ENCODE measurements at regions not wholly inside any gene's neighbourhood (a gene's known extent, or its start where the extent isn't known, plus 50 kb on each side); places are given as distances from the start of the nearest gene placed in this dataset.

DNA sequence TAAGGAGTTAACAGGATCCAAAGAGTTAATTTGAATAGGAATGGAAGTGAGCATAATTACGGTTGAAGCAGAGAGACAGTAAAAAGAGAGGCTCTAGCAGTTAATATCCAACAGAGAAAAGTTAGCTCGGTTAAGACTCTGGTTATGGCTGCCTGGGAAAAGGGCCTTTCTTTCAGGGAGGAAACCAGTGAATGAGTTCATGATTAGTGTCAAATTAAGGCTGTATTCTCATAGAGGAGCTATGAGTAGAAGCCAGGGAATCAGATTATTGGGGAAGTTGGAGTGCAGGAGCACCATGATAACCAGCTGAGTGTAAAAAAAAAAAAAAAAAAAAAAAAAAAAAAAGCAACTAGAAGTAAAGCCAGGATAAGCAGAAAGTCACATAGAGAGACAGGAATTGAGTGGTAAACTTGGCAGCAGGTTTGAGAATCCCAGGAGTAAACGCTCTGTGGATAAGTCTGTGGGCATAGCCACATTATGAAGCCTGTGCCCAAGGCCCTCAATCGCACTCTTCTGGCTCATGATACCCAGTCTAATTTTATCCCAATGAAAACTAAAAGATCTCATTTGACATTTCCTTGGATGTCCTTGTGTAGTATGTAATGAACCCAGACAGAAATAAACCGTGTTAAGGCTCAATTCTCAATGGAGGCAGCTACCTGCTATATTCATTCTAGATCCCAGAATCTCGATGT is 372.6 kb upstream of the MPDZ start:
- DNase-seq (ENCODE audit: low read depth, low spot score), result no peak

DNA sequence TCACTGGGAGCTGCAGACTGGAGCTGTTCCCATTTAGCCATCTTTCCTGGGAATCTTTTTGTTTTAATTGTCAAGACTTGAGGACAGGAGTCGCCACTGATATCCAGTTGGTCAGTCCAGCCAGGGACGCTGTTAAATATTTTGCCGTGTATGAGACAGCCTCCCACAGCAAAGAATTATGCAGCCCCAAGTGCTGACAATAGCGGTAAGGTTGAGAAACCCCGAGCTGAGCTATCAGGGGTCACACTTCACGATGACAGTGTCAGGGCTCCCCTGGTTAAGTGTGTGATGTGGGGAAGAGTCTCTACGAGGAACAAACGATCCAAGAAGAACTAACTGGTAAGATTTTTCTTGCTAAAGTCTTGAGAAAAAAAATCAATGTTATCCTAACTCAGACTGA is 372.0 kb upstream of the MPDZ start:
- no peak for DNase-seq (ENCODE audit: low read depth, low spot score)

DNA sequence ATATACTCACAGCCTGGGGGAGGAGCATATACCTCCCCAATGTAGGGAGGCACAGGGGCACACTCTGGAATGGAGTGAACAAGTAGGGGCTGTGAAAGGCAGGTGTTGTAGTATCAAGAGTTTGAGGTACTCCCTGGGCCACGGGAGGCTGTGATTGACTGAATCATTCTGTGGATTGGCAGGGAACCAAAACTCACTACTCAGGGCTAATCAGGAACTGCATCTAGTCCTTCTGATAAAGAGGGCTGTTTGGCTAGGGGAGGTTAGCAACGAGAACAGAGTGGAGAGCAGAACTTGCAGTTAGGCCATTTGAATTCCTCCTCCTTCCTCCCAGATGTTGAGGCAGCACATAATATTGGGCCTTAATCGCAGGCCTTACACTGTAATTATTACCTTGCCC is 369.2 kb upstream of the MPDZ start:
- no peak for DNase-seq (ENCODE audit: low read depth, low spot score)

DNA sequence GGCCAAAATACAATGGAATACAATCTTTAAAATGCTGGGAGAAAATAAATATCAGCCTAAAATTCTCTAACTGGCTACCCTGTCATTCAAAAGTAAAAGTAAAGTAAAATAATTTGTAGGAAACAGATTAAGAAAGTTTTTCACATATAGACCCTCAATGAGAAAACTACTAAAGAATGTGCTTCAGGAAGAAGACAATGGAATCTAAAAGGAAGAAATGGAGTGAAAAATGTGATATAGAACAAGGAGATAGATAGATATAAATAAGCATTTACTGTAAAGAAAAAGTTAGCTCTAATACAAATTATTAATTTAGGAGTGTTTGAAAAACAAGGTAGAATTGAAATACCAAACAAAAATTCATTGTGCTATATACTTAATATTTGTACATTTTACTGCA is 368.6 kb upstream of the MPDZ start:
- no peak for DNase-seq (ENCODE audit: low read depth, low spot score)

DNA sequence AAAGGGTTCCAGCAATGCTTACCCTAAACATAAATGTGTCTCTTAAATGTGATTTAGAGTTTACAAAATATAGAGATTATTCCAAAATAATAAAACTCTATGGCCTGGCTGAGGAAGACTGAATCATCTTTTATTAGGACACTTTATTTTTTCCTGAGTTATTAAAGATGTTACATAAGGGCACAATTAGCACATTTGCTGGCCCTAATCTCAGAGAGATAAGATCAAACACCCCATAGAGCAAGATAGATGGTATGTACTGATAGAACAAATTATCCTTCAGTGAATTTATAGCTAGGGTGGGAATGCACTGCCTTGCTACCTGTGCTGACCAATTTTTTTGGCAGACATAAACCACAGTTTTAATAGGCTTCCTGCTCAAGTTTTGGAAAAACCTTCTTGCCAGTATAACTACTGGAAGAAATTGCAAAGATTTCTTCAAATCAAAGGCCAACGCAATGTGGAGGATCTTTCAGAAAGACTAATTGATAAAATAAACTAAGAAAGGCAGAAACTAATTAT is 367.1 kb upstream of the MPDZ start:
- DNase-seq (ENCODE audit: low read depth, low spot score), result no peak

DNA sequence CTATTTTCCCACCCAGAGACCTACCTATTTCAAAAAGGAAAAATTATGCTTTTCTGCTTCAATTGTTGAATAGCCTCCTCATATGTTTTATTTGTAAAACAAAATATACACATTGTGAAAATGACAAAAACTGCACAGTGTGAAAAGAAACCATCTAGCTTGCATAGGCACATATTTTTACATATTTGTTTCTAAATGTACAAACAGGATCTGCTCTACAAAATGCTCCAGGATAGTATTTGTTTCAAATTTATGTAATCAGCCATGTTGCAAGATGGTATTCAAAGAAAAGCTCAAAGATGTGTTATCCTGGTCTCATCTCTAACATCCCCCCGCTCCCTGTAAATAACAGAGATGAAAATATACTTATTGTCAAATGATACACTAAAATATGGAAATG is 366.1 kb upstream of the MPDZ start:
- DNase-seq (ENCODE audit: low read depth, low spot score), result no peak

DNA sequence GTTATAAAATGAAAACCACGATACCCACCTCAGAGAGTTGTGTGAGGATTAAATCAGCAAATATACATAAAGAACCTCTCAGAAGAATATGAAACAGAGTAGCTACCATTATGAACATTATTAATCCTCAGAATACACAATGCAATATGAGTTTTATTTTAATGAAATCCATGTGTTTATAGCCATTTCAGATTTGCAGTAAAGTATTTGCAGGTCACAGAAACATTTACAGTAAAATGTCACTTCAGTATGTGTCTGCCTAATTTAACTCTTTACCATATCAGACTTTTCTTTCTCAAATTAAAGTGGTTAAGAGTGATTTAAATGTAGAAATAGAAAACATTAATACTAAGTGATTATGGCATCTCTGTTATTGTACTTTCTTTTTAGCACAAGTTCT is 365.2 kb upstream of the MPDZ start:
- DNase-seq (ENCODE audit: low read depth, low spot score), result no peak

DNA sequence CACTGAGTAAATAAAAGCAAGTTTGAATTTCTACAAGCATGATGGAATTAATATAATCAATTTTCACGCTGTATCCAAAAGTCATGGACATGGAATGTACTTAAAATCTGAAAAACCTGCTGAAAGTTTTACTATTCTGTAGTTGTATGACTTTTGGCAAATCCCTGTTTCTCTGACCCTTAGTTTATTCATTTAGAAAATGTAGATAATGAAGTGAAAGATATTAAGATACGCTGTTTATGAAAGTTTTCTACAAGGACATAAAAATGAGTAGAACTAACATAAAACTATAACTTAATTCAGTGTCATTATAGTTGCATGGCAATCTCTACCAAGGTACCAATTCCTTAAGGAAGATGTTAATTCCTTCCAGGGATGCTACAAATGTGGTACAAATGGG is 363.2 kb upstream of the MPDZ start:
- DNase-seq (ENCODE audit: low read depth, low spot score), result no peak

DNA sequence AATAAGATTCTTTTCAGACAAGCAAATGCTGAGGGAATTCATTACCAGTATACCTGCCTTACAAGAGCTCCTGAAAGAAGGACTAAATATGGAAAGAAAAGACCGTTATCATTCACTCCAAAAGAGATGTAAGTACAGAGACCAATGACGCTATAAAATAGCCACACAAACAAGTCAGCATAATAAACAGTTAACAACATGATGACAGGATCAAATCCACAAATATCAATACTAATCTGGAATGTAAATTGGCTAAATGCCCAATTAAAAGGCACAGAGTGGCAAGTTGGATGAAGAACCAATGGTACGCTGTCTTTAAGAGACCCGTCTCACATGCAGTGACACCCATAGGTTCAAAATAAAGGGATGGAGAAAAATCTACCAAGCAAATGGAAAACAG is 349.6 kb upstream of the MPDZ start:
- DNase-seq (ENCODE audit: low read depth, low spot score), result no peak

DNA sequence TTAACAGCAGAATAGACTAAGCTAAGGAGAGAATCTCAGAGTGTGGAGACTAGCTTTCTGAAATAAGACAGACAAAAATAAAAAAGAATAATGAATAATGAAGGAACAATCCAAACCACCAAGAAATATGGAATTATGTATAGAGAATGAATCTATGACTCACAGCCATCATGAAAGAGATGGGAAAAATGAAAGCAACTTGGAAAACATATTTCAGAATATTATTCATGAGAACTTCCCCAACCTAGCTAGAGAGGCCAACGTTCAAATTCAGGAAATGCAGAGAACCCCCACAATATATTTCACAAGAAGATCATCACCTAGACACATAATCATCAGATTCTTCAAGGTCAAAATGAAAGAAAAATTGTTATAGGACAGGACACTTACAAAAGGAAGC is 349.0 kb upstream of the MPDZ start:
- no peak for DNase-seq (ENCODE audit: low read depth, low spot score)

DNA sequence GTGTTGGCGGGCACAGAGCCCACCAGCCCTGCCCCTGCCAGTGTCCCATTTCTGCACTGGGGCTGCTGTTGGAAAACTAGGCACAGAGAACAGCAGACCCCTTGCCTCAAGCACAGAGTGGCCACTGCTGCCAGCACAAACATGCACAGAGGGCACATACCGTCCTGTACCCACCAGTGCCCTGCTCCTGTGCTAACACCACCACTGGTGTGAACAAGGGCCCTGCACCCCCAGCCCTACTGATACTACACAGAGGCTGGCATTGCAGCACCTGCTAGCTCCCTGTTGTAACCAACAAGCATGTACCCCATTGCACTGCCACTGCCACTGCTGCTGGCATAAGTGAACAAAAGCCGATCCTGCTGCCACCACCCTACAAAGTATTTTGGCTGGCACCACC is 348.0 kb upstream of the MPDZ start:
- DNase-seq (ENCODE audit: low read depth, low spot score), result no peak

DNA sequence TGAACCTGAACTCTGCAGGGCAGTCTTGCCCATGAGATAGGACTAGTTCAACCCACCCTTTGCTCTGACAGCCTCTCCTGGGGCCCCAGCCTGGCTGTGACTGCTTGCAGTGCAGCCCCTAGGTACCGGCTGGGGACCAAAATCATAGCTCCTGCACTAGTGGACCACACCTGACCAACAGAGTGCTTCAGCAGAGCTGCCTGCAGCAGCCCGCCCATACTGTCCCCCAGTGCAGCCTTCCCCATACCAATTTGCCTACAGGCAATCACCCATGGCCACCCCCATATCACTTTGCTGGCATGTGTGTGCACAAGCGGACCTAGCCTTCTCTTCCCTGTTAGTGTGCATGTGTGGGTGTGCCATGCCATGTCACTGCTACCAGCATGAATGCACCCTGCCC is 347.6 kb upstream of the MPDZ start:
- no peak for DNase-seq (ENCODE audit: low read depth, low spot score)

DNA sequence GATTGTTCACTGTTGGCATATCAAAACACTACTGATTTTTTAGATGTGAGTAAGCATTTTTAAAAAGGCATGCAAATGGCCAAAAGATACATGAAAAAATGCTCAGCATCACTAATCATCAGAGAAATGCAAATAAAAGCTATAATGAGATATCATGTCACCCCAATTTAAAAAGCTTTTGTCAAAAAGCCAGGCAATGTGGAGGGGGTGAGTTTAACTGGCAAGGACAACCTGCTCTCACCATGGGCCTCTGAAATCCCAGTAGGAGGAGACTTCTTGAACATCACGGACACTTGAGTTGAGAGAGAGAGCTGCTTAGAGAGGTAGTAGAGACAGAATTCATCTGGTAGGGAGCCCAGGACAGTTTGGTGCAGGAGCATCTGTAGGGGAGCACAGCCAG is 347.1 kb upstream of the MPDZ start:
- no peak for DNase-seq (ENCODE audit: low read depth, low spot score)

DNA sequence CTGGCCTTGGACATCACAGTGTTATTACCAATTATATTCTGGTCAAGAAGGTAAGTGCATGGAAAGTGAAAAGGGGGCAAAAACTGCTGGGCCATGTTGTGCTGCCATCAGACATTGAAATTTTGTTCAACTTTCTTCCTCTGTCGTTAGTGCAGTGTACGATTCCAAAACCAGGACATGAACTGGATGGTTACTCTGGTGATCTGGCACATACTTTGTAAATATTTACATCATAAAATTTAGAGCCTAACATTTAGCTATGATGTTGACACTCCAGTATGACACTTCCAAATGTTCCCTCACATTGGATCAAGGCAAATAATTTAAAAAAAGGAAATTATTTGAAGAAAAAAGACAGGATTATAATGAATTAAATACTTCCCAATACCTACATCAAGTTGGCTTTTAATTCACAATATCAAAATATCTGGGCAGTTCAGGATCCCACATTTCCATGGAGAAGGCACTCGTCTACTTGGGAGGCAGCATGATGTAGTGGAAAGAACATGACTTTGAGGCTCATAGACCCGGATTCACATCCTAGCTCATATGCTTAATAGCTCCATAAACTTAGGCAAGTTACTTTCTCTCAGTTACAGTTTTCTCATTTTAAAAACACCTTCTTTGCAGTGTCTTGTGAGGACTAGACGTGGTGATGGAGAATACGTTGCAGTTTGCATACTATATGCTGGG is 342.5 kb upstream of the MPDZ start:
- DNase-seq (ENCODE audit: low read depth, low spot score), result no peak

DNA sequence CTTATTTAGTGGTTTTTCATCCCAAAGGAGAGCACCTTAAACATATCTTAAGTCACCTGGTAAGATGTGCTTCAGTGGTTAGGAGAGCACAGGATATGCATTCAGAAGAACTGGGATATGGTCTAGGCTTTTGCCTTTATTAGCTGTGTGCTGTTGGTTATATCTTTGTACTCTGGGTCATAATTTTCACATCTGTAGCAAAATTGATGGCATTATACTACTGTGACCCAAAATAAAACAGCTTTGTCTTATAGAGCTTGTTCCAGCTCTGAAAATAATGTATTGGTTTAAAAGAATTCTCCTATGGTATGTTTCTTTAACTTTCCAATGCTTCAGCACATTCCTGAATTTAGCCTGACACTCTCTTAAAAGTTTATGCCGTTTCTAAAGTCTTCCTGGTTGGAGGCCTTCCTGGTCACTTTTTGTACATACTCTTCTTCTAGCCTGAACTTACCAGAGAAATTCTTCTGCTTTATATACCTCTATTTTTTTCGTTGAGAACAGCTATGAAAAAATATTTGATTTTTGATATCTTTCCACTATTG is 337.1 kb upstream of the MPDZ start:
- no peak for DNase-seq (ENCODE audit: low read depth, low spot score)

DNA sequence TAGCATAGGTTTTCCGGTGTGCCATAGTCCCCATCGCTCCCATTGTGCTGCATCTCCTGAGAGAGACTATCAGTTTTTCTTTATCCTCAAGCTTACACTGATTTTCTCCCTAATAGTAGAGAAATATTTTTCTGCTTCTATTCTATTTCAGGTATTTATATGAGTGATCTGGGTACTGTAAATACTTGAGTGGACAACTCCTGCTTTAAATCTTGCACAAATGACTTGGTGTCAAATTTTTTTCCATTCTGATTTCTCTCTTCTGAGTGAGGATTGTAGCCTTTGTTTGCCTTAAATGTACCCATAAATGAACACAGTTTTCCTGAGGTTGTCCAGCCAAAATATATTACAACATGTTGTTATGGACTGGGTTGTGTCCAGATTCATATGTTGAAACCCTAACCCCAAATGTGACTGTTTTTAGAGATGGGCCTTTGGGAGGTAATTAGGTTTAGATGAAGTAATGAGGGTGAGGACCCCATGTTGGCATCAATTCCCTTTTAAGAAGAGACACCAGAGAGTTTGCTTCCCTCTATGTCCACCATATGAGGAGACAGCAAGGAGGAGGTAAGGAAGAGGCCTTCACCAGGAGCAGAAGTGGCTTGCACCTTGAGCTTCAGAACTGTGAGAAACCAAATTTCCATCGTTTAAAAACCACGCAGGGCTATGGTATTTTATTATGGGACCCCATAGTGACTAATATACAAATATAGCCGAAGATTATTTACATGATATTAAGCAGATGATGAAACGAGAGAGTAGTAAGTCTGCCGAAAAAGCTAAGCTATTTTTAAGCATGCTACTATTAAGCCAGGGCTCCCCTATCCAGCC is 336.4 kb upstream of the MPDZ start:
- DNase-seq (ENCODE audit: low read depth, low spot score), result no peak

DNA sequence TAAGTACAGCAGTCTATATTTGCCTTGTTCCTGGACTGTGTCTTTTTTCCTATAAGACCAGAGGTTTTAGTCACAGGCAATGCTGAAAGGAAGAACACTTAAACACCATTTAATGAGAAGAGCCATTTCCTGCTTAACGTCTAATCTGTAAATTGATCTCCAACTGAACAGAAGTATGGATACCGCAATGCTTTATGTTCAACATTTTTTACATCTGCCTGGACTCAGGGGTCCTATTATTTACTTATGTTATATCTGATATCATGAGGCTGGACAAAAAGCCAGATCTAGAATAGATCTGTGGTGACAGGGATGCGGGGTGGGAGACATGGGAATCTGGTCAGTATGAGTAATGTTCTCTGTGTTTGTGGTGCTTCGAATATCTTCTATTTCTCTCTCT is 334.6 kb upstream of the MPDZ start:
- DNase-seq (ENCODE audit: low read depth, low spot score), result no peak

DNA sequence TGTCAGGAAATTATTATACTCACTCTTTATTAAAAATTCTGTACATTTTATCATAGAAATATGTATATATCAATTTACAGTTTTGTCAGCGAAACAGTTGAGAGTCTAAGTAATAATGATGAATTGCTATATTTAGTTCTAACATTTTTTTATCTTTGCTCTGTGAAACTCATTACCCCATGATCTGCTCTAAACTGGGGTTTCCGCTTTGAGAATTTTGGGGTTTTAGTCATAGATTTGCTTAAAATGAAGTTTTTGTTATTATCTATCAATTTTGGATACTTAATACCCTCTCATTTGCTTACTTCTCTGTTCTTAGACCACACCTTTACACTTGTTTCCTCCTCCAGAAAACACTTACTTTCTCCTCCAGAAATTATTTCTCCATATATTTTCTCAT is 333.8 kb upstream of the MPDZ start:
- DNase-seq (ENCODE audit: low read depth, low spot score), result no peak

DNA sequence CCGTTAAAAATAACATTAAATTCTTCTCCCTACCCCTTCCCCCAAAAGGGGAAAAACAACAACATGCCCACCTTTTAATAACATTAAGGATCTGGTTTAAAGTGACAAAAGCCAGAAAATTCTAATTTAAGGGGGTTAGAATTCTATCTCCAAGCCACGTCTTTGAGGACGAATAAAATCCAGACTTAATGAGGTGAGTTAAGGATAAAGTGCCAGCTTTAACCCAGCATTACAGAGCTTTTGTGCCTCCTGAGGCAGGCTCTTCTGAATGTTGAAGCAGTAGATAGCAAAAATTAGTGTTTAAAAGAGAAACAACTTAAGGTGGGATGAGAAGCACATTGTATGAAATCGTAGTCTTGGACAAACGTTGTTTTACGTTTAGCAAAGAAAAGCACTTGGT is 329.0 kb upstream of the MPDZ start:
- no peak for DNase-seq (ENCODE audit: low read depth, low spot score)

DNA sequence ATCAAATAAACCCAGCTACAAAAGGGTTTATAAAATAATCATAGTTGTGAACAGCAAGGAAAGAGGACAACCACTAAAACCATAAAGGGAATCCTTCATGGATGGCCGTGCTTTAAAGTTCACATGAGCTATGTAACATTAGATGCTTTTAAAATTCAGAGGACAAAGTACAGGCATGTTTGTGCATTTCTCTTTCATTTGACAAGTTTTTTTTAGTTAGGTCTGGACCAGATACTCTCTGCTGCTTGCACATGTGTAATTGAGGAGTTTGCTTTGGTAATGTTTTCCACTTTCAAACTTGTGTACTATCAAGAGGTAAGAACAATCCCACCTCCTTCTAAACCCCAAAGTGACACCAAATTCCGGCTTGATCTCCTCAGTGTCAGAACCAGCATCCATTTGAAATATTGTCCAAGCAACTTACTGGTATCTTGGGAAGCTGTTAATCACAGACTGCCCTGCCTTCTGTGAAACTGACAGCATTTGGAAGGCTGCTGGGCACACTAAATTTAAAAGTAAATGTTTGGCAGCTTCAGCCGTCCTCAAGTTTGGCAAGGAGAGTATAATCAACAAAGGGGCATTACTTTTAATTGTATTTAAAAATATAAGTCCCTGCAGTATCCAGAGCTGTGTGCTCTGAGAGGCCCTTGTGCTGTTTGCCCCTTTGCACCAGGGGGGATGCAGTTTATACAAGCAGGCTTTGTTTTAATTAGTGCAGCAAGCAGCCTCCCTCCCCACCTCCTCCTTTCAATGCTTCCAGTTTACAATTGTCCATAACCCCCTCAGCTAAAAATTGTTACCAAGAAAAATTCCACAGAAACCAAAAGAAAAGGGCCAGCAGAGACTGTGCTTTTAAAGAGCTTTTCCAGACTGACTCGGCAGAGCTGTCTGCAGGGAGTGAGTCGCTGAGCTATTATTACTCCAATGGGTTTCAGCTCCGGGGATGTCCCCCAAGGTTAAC is 328.3 kb upstream of the MPDZ start:
- no peak for DNase-seq (ENCODE audit: low read depth, low spot score)

DNA sequence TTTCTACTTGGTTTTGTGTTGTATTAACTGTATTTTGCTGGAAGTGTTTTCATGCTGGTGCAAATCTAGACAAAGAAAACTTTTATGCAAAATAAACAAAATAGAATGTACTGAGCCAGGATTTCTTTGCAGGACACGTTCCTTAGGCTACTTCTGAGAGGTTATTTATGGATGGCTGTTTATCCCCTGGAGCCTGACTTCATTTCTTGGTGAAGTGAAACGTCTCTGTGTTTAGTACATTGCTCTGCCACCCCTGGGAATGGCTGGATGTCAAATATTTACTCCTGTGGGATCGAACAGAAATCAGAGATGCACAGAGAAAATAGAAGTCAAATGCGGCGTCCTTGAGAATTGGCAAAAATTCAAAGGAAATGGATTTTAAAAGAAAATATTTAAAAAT is 327.1 kb upstream of the MPDZ start:
- DNase-seq (ENCODE audit: low read depth, low spot score), result no peak
